ENCODE measurements at regions not wholly inside any gene's neighbourhood (a gene's known extent, or its start where the extent isn't known, plus 50 kb on each side); places are given as distances from the start of the nearest gene placed in this dataset.

- no peak for TF ChIP-seq CTCF (conservative IDR thresholded peaks at IDR 0.05)
- no peak for TF ChIP-seq ZFX (IDR thresholded peaks at IDR 0.05)
Observed at GRCh38 chr2:149924549-149925213, 337.1 kb upstream of the MMADHC start.

Measured in C4-2B (cell line).